Uterus (tissue), 3 donors: ENCODE measurements at regions not wholly inside any gene's neighbourhood (a gene's known extent, or its start where the extent isn't known, plus 50 kb on each side); places are given as distances from the start of the nearest gene placed in this dataset.

Source experiments
- DNase-seq, 2 donors: peaks; one replicate each; pipeline ENCODE4 v3.0.0-alpha.2; 2019 to 2020
- H3K27ac ChIP-seq, 2 donors: fragments of 200-600 bp; sonication (generic); 1 replicate in 1 of 2; 2 replicates in 1 of 2; pipeline ENCODE4 v1.5.1; 2016 to 2018
- H3K27me3 ChIP-seq, 2 donors: fragments of 200-600 bp; sonication (generic); one replicate each; pipeline ENCODE4 v1.5.1; 2018 to 2019; ENCODE audit warnings: control low read depth in 1 of 2
- H3K36me3 ChIP-seq, 2 donors: fragments of 200-600 bp; sonication (generic); one replicate each; pipeline ENCODE4 v1.5.1; 2019; ENCODE audit warnings: control low read depth in 1 of 2
- H3K4me1 ChIP-seq, 2 donors: fragments of 200-600 bp; sonication (generic); one replicate each; pipeline ENCODE4 v1.5.1; 2018 to 2019; ENCODE audit warnings: control low read depth in 1 of 2
- H3K4me3 ChIP-seq, 2 donors: fragments of 200-600 bp; sonication (generic); 1 replicate in 1 of 2; 2 replicates in 1 of 2; pipeline ENCODE4 v1.5.1; 2018 to 2019; ENCODE audit warnings: mild to moderate bottlenecking in 1 of 2
- H3K9me3 ChIP-seq, 2 donors: fragments of 200-600 bp; sonication (generic); one replicate each; pipeline ENCODE4 v1.5.1; 2019; ENCODE audit warnings: control low read depth in 1 of 2
- POLR2A ChIP-seq, 2 donors: fragments of 450-650 bp; IDR thresholded peaks; one replicate each; pipeline ENCODE4 v1.6.1; 2016; ENCODE audit warnings: antibody characterized with exemption in 2 of 2, mild to moderate bottlenecking in 1 of 2, moderate library complexity in 1 of 2
- intact Hi-C: fragments of 100-400 bp; cut with DNase I; formaldehyde crosslinking; loops from one replicate; pipeline ENCODE4 v1.15.1; 2023; ENCODE audit warnings: low total_unique reads
- TF ChIP-seq, protein P1 (sequence below), 4 experiments: fragments of 200-600 bp in 2 of 4; fragments of 450-650 bp in 2 of 4; sonication (generic) in 2 of 4; IDR thresholded peaks; one replicate each; pipeline ENCODE4 v1.5.1; 2016 to 2019; ENCODE audit warnings: antibody characterized with exemption in 4 of 4, mild to moderate bottlenecking in 2 of 4, moderate library complexity in 1 of 4
- donor health status: DM: yes; HTN: yes; CAD: no.

GRCh38 chr18:76679259-76679658 is 143.1 kb upstream of the ZNF236 start:
- intact Hi-C loops: no loop called here
- TF ChIP-seq POLR2A (IDR thresholded peaks at IDR 0.05): no peak
- TF ChIP-seq, protein P1, sequence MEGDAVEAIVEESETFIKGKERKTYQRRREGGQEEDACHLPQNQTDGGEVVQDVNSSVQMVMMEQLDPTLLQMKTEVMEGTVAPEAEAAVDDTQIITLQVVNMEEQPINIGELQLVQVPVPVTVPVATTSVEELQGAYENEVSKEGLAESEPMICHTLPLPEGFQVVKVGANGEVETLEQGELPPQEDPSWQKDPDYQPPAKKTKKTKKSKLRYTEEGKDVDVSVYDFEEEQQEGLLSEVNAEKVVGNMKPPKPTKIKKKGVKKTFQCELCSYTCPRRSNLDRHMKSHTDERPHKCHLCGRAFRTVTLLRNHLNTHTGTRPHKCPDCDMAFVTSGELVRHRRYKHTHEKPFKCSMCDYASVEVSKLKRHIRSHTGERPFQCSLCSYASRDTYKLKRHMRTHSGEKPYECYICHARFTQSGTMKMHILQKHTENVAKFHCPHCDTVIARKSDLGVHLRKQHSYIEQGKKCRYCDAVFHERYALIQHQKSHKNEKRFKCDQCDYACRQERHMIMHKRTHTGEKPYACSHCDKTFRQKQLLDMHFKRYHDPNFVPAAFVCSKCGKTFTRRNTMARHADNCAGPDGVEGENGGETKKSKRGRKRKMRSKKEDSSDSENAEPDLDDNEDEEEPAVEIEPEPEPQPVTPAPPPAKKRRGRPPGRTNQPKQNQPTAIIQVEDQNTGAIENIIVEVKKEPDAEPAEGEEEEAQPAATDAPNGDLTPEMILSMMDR (IDR thresholded peaks at IDR 0.05): no peak
- no peaks in the 10 kb centered on the region for H3K9me3 ChIP-seq
- H3K36me3 ChIP-seq: no peaks in the 10 kb centered on the region
- no peak overlapping the region for H3K4me3 ChIP-seq
- peak overlapping the region in 1 of 2 donors; percentile 38 for H3K27ac ChIP-seq
- H3K27me3 ChIP-seq: no peaks in the 10 kb centered on the region
- peak in 1 of 2 donors; percentile 20 for DNase-seq
- H3K4me1 ChIP-seq: no peaks in the 10 kb centered on the region

- Histone ChIP-seq H3K4me3 (no peak overlapping the region), H3K27ac (peak overlapping the region in 1 of 2 donors; percentile 38), H3K4me1 (no peaks in the 10 kb centered on the region), H3K36me3 (no peaks in the 10 kb centered on the region), H3K9me3 (no peaks in the 10 kb centered on the region), H3K27me3 (no peaks in the 10 kb centered on the region)
- peak in 1 of 2 donors; percentile 38 for DNase-seq
- TF ChIP-seq, protein P1 (IDR thresholded peaks at IDR 0.05): no peak
- intact Hi-C loops: no loop called here
Observed at GRCh38 chr18:76678248-76678647, 144.1 kb upstream of the ZNF236 start.

- H3K4me3 ChIP-seq: no peak overlapping the region
- peak in 1 of 2 donors; percentile 14 for DNase-seq
- intact Hi-C loops: no loop called here
Observed at GRCh38 chr18:76674596-76674995, 147.8 kb upstream of the ZNF236 start.

DNA sequence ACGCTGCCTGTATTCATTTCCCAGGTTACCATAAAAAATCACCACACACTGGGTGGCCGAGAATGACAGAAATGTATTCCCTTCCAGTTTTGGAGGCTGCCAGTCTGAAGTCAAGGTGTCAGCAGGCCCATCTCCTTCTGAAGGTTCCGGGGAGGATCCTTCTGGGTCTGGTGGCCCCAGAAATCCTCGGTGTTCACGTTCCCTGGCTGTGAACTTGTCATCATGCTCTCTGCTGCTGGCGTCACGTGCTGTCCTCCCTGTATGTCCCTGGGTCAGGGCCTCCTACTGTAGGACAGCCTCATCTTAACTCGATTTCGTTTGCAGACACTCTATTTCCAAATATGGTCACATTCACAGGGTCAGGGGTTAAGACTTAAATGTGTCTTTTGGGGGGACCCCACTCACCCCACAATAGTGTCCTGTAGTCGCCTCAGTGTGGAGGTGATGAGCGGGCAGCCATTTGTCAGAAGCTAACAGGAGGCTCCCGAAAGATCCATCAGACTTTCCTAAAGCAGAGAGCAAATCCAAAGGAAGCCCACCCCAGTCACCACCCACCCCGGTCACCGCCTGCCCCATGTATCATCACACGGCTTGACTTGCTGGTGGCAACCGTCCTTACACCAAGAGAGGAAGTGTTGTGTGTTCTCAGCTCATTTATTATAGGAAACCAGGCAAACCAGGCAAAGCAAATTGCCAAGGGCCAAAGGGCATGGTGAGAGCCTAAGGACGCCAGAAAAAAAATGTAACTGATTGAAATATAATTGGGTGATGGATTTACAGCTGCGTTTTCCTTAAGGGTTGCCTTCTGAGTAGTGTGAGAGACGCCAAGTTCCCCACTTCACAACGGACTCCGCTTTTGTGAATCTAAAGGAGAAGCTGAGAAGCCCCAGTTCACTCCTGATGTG is 148.8 kb upstream of the ZNF236 start:
- intact Hi-C loops: no loop called here
- Histone ChIP-seq H3K4me3 (no peak overlapping the region), H3K9me3 (no peaks in the 10 kb centered on the region)

More at GRCh38 chr18:76674596-76674995, 147.8 kb upstream of the ZNF236 start:
- no peak overlapping the region for H3K27ac ChIP-seq
- H3K4me1 ChIP-seq: no peaks in the 10 kb centered on the region
- H3K9me3 ChIP-seq: no peaks in the 10 kb centered on the region
- TF ChIP-seq POLR2A (IDR thresholded peaks at IDR 0.05): no peak
- TF ChIP-seq, protein P1 (IDR thresholded peaks at IDR 0.05): no peak
- H3K27me3 ChIP-seq: no peaks in the 10 kb centered on the region
- no peaks in the 10 kb centered on the region for H3K36me3 ChIP-seq

DNA sequence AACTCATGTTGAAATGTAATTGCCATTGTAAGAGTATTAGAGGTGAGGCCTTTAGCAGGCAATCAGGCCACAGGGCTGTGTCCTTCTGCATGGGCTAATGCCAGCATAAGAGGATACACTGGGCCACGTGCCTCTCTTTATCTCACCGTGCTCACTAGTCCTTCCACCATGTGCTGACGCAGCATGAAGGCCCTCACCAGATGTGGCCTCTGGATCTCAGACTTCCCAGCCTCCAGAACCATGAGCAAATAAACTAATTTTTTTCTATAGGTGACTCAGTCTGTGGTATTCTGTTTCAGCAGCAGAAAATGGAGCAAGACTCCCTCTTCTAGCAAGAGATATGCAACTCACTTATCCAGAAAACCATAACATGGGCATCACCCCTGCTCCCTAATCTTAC is 149.7 kb upstream of the ZNF236 start:
- no peak overlapping the region for H3K4me3 ChIP-seq
- no peaks in the 10 kb centered on the region for H3K4me1 ChIP-seq
- intact Hi-C loops: no loop called here
- DNase-seq: peak in 1 of 2 donors; percentile 15
- TF ChIP-seq, protein P1 (IDR thresholded peaks at IDR 0.05): no peak
- TF ChIP-seq POLR2A (IDR thresholded peaks at IDR 0.05): no peak
- H3K27me3 ChIP-seq: no peaks in the 10 kb centered on the region
- no peaks in the 10 kb centered on the region for H3K9me3 ChIP-seq
- peak overlapping the region in 1 of 2 donors; percentile 19 for H3K27ac ChIP-seq
- H3K36me3 ChIP-seq: no peaks in the 10 kb centered on the region

More for the DNA sequence above, 148.8 kb upstream of the ZNF236 start:
- Histone ChIP-seq H3K4me1 (no peaks in the 10 kb centered on the region), H3K27me3 (no peaks in the 10 kb centered on the region), H3K27ac (no peak overlapping the region), H3K36me3 (no peaks in the 10 kb centered on the region)
- DNase-seq: peak in 1 of 2 donors; percentile 14
- no peak for TF ChIP-seq POLR2A (IDR thresholded peaks at IDR 0.05)
- TF ChIP-seq, protein P1 (IDR thresholded peaks at IDR 0.05): no peak
